CD4-positive, alpha-beta memory T cell (primary cell): ENCODE measurements at regions not wholly inside any gene's neighbourhood (a gene's known extent, or its start where the extent isn't known, plus 50 kb on each side); places are given as distances from the start of the nearest gene placed in this dataset.

Experiments
- CTCF ChIA-PET: fragments of 350-600 bp; sonication (Branson Sonifier 250); formaldehyde crosslinking; loops from one replicate; lab custom pipeline; 2021; ENCODE audit warnings: inconsistent platforms; ENCODE audit not compliant: partially characterized antibody; lab: Charles Lee
- POLR2A ChIA-PET: fragments of 350-600 bp; sonication (Branson Sonifier 250); formaldehyde crosslinking; loops from one replicate; lab custom pipeline; 2021; ENCODE audit not compliant: partially characterized antibody; lab: Charles Lee
- DNase-seq, 5 donors: peaks; one replicate each; pipeline versions ENCODE4 v3.0.0 to v3.0.0-alpha.2; 2020 to 2022; ENCODE audit warnings: mixed read lengths in 1 of 5
- H3K27ac ChIP-seq: one replicate; pipeline ENCODE4 v1.7.0; 2013; ENCODE audit warnings: low read depth, low read length
- H3K27me3 ChIP-seq: 2 replicates; pipeline ENCODE4 v1.7.0; 2013; ENCODE audit warnings: mild to moderate bottlenecking, low read length, moderate library complexity; ENCODE audit not compliant: insufficient read depth
- H3K36me3 ChIP-seq: 2 replicates; pipeline ENCODE4 v1.7.0; 2013; ENCODE audit warnings: mild to moderate bottlenecking, low read length, moderate library complexity; ENCODE audit not compliant: insufficient read depth
- H3K4me1 ChIP-seq: 2 replicates; pipeline ENCODE4 v1.7.0; 2013; ENCODE audit warnings: mild to moderate bottlenecking, low read length, moderate library complexity; ENCODE audit not compliant: insufficient read depth
- H3K4me3 ChIP-seq, 2 donors: one replicate each; pipeline ENCODE4 v1.7.0; 2013; ENCODE audit warnings: low read length in 2 of 2, mild to moderate bottlenecking in 1 of 2
- H3K9me3 ChIP-seq, 2 donors: one replicate each; pipeline ENCODE4 v1.7.0; 2013; ENCODE audit warnings: low read length in 2 of 2, control low read depth in 1 of 2; ENCODE audit not compliant: control insufficient read depth in 1 of 2
- H3K27ac Mint-ChIP-seq, 7 donors: one replicate each; pipeline ENCODE4 v1.8.0; 2020 to 2021; ENCODE audit warnings: mixed read lengths in 7 of 7, mild to moderate bottlenecking in 6 of 7, inconsistent platforms in 3 of 7, moderate library complexity in 3 of 7
- H3K27me3 Mint-ChIP-seq, 2 donors: one replicate each; pipeline ENCODE4 v1.8.0; 2020 to 2021; ENCODE audit warnings: mixed read lengths in 2 of 2
- H3K36me3 Mint-ChIP-seq, 2 donors: one replicate each; pipeline ENCODE4 v1.8.0; 2020 to 2021; ENCODE audit warnings: mixed read lengths in 2 of 2, inconsistent platforms in 1 of 2, mild to moderate bottlenecking in 1 of 2
- H3K4me1 Mint-ChIP-seq, 4 donors: one replicate each; pipeline ENCODE4 v1.8.0; 2020 to 2021; ENCODE audit warnings: mixed read lengths in 4 of 4, mild to moderate bottlenecking in 1 of 4
- H3K4me3 Mint-ChIP-seq, 8 donors: one replicate each; pipeline ENCODE4 v1.8.0; 2020 to 2021; ENCODE audit warnings: mixed read lengths in 8 of 8, mild to moderate bottlenecking in 7 of 8, moderate library complexity in 6 of 8, inconsistent platforms in 3 of 8
- H3K9me3 Mint-ChIP-seq, 8 donors: one replicate each; pipeline ENCODE4 v1.8.0; 2020 to 2021; ENCODE audit warnings: mixed read lengths in 8 of 8, mild to moderate bottlenecking in 5 of 8, inconsistent platforms in 3 of 8, moderate library complexity in 1 of 8
- intact Hi-C: fragments of 100-400 bp; cut with micrococcal nuclease; formaldehyde crosslinking; loops from one replicate; pipeline ENCODE4 v1.15.1; 2023

DNA sequence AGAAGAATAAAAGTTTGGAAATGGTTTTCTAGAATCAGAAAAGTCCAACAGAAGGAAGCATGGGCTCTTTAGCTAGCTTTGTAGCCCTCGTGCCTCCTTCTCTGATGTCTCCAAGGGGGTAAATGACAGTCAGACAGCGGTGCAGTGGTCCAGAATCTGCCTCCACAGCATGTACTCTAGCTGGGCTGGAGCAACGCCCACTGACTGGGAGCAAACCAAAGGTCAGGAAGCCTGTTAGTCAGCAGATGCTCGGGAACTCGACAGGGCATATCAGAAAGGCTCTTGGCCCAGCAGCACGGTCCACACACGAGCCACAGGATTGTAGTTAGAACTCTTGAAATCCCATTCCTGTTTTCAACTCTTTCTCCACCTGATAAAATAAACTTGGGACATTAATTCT, 164.3 kb downstream of the GRIN2B start:
- Mint-ChIP-seq H3K4me1 (no peaks in the 10 kb centered on the region), H3K27me3 (peaks cover 1% of the 10 kb centered on the region in 2 donors), H3K27ac (no peak overlapping the region), H3K36me3 (no peaks in the 10 kb centered on the region), H3K9me3 (peaks cover 0 to 2% (median 0%) of the 10 kb centered on the region in 8 donors), H3K4me3 (no peak overlapping the region)
- no peaks in the 10 kb centered on the region for H3K4me1 ChIP-seq
- CTCF ChIA-PET, result no interaction called here
- H3K4me3 ChIP-seq, result no peak overlapping the region
- H3K27me3 ChIP-seq, result no peaks in the 10 kb centered on the region
- no peak for DNase-seq
- H3K36me3 ChIP-seq, result no peaks in the 10 kb centered on the region
- H3K27ac ChIP-seq, result no peak overlapping the region
- no peaks in the 10 kb centered on the region for H3K9me3 ChIP-seq
- POLR2A ChIA-PET, result no interaction called here
- intact Hi-C loops, result no loop called here

DNA sequence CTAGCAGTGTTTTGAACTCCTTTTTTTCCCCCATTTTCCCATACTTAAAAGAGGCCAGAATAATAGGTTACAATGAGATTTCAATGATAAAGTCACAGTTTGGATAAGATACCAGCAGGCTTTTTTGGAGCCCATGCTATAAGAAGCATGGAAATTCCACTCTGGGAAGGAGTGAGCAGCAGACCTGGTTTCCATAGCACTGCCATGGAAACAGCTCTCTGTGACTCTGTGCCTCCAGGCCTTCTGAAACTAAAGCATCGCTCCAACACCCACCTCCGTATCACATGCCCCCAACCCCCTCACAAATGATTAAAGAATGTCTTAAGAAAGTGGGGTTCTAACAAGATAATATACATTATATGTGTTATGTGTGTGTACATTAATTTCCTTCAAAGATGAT, 165.0 kb downstream of the GRIN2B start:
- ChIA-PET CTCF (no interaction called here), POLR2A (no interaction called here)
- no peak overlapping the region for H3K27ac Mint-ChIP-seq
- H3K27me3 Mint-ChIP-seq, result peaks cover 1% of the 10 kb centered on the region in 2 donors
- intact Hi-C loops, result no loop called here
- no peak overlapping the region for H3K4me3 ChIP-seq
- no peaks in the 10 kb centered on the region for H3K4me1 ChIP-seq
- H3K27me3 ChIP-seq, result no peaks in the 10 kb centered on the region
- H3K4me1 Mint-ChIP-seq, result no peaks in the 10 kb centered on the region
- peaks cover 0 to 2% (median 0%) of the 10 kb centered on the region in 8 donors for H3K9me3 Mint-ChIP-seq
- no peaks in the 10 kb centered on the region for H3K36me3 ChIP-seq
- DNase-seq, result no peak
- H3K9me3 ChIP-seq, result no peaks in the 10 kb centered on the region
- H3K27ac ChIP-seq, result no peak overlapping the region
- no peaks in the 10 kb centered on the region for H3K36me3 Mint-ChIP-seq
- H3K4me3 Mint-ChIP-seq, result no peak overlapping the region

DNA sequence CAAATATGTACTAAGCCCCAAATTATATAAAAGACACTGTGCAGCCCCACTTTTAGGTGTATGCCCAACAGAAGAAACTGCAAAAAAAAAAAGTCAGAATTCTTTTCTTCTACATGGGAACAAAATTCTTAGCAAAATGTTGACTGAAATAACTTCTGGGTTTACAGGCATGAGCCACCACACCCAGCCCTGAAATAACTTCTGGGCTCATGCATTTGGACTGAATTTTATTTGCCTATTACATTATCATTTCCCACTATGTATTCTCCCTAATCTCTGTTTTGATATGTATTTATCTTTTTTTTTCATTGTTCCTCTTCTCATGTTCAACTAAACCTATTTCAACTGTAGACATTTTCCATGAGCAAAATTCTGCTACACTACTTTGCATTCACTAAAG, 169.2 kb downstream of the GRIN2B start:
- no peaks in the 10 kb centered on the region for H3K36me3 Mint-ChIP-seq
- intact Hi-C loops, result no loop called here
- Histone ChIP-seq H3K27ac (no peak overlapping the region), H3K4me3 (no peak overlapping the region), H3K36me3 (no peaks in the 10 kb centered on the region), H3K27me3 (no peaks in the 10 kb centered on the region), H3K9me3 (no peaks in the 10 kb centered on the region), H3K4me1 (no peaks in the 10 kb centered on the region)
- peaks cover 0 to 2% (median 0%) of the 10 kb centered on the region in 8 donors for H3K9me3 Mint-ChIP-seq
- H3K4me1 Mint-ChIP-seq, result no peaks in the 10 kb centered on the region
- H3K4me3 Mint-ChIP-seq, result no peak overlapping the region
- no peak overlapping the region for H3K27ac Mint-ChIP-seq
- H3K27me3 Mint-ChIP-seq, result peaks cover 0 to 3% of the 10 kb centered on the region in 2 donors
- ChIA-PET CTCF (no interaction called here), POLR2A (no interaction called here)
- no peak for DNase-seq

DNA sequence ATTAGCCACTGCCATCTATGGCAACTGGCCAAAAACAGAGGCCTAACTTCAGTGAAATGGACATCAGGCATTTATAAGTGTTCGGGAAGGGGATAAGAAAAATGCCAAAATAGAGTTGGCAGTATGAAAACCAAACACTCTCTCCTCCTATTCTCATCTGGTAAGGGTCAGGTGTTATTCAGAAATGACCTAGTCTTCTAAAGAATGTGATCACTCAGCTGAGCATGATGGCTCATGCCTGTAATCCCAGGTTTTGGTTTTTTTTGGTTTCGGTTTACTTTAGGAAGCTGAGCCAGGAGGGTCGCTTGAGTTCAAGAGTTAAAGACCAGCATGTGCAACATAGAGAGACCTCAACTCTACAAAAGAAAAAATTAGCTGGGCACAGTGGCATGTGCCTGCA, 170.3 kb downstream of the GRIN2B start:
- no peaks in the 10 kb centered on the region for H3K36me3 Mint-ChIP-seq
- H3K9me3 Mint-ChIP-seq, result peaks cover 0 to 2% (median 0%) of the 10 kb centered on the region in 8 donors
- Histone ChIP-seq H3K9me3 (no peaks in the 10 kb centered on the region), H3K4me3 (no peak overlapping the region), H3K27ac (no peak overlapping the region), H3K36me3 (no peaks in the 10 kb centered on the region), H3K4me1 (no peaks in the 10 kb centered on the region), H3K27me3 (no peaks in the 10 kb centered on the region)
- peaks cover 0 to 3% of the 10 kb centered on the region in 2 donors for H3K27me3 Mint-ChIP-seq
- no peak overlapping the region for H3K4me3 Mint-ChIP-seq
- CTCF ChIA-PET, result no interaction called here
- H3K4me1 Mint-ChIP-seq, result no peaks in the 10 kb centered on the region
- POLR2A ChIA-PET, result no interaction called here
- H3K27ac Mint-ChIP-seq, result no peak overlapping the region
- DNase-seq, result no peak
- intact Hi-C loops, result no loop called here

DNA sequence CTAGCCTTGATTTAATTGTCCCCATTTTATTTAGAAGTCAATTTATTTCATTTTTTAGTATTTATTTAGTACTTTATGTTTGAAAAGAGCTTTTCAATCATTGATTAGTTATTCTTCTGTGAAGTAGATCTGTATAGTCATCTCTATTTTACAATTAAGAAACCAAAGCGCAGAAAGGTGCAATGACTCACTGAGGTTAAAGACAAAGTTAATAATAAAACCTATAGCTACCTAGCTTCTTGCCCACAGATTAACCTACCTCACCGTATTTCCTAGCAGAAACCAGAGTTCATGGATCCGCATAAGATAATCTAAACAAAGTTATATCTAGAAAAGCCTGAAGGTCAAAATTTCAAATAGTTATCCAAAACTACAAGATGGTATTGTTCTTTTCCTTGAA, 176.4 kb downstream of the GRIN2B start:
- Mint-ChIP-seq H3K27me3 (peaks cover 0 to 1% of the 10 kb centered on the region in 2 donors), H3K4me1 (no peaks in the 10 kb centered on the region), H3K9me3 (peaks cover 0 to 2% (median 0%) of the 10 kb centered on the region in 8 donors), H3K27ac (no peak overlapping the region), H3K36me3 (no peaks in the 10 kb centered on the region), H3K4me3 (no peak overlapping the region)
- no peak for DNase-seq
- Histone ChIP-seq H3K4me3 (no peak overlapping the region), H3K27ac (no peak overlapping the region), H3K27me3 (no peaks in the 10 kb centered on the region), H3K4me1 (no peaks in the 10 kb centered on the region), H3K36me3 (no peaks in the 10 kb centered on the region), H3K9me3 (no peaks in the 10 kb centered on the region)
- intact Hi-C loops, result no loop called here
- ChIA-PET POLR2A (no interaction called here), CTCF (no interaction called here)

DNA sequence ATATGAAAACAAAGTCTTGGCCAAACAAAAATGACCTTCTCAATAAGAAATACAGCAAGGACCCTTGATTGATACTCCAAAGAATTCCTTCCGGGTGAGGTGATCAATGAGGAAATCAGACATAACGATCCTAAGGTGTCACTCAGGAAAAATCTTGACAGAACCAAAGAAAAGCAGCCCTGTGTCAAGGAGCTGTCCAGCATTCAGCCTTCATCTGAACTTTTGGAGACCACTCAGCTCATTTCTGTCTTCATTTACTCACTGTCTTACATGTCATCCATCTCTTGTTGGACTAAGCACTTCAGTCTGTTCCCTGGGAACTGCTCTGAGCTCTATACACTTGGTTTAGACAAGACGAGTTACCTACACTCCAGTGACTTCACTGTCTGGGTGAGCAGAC, 179.9 kb downstream of the GRIN2B start:
- H3K27ac Mint-ChIP-seq, result no peak overlapping the region
- H3K27me3 Mint-ChIP-seq, result no peaks in the 10 kb centered on the region
- Histone ChIP-seq H3K27me3 (no peaks in the 10 kb centered on the region), H3K4me3 (no peak overlapping the region), H3K9me3 (no peaks in the 10 kb centered on the region), H3K27ac (no peak overlapping the region), H3K4me1 (no peaks in the 10 kb centered on the region), H3K36me3 (no peaks in the 10 kb centered on the region)
- ChIA-PET POLR2A (no interaction called here), CTCF (no interaction called here)
- no peak for DNase-seq
- H3K4me3 Mint-ChIP-seq, result no peak overlapping the region
- intact Hi-C loops, result no loop called here
- no peaks in the 10 kb centered on the region for H3K4me1 Mint-ChIP-seq
- H3K36me3 Mint-ChIP-seq, result no peaks in the 10 kb centered on the region
- peaks cover 0 to 2% (median 0%) of the 10 kb centered on the region in 8 donors for H3K9me3 Mint-ChIP-seq

DNA sequence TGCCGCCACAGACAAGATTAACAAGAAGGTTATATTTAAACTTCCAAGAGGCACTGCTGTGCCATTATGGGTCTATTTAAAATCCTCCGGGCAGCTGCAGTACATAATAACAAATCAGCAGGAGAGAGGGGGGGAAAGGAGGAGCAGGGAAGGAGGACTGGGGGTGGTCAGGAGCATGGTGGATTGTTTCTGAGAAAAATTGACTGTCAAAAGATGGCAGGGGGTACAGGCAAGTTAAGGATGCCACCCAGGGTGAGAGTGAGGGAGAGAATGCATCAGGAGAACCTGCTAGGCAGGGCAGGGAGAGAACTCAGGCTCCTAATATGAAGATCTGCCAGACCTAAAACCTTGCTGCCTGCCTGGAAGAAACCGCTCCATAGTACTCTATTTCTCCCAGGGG, 181.8 kb downstream of the GRIN2B start:
- H3K27me3 ChIP-seq, result no peaks in the 10 kb centered on the region
- Mint-ChIP-seq H3K27me3 (no peaks in the 10 kb centered on the region), H3K4me1 (no peaks in the 10 kb centered on the region), H3K36me3 (no peaks in the 10 kb centered on the region), H3K9me3 (peaks cover 0 to 5% (median 0%) of the 10 kb centered on the region in 8 donors), H3K4me3 (no peak overlapping the region), H3K27ac (no peak overlapping the region)
- DNase-seq, result no peak
- H3K9me3 ChIP-seq, result no peaks in the 10 kb centered on the region
- H3K4me3 ChIP-seq, result no peak overlapping the region
- ChIA-PET CTCF (no interaction called here), POLR2A (no interaction called here)
- intact Hi-C loops, result no loop called here
- no peaks in the 10 kb centered on the region for H3K4me1 ChIP-seq
- H3K27ac ChIP-seq, result no peak overlapping the region
- H3K36me3 ChIP-seq, result no peaks in the 10 kb centered on the region

DNA sequence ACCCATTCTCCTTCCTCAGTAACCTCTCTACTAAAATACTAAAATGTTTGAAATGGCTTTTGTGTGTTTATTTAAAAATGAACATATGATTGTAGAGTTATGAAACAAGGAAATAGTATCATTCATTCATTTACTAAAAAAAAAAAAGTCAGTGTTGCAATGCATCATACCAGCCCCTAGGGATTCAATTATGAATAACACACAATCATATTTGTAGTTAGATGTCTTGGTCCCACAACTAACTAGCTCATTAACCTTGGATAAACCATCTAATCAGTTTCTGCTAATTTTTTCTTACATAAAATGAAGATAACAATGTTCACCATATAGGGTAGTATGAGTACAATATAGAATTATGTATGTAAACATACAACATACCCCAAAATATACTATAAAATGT, 183.2 kb downstream of the GRIN2B start:
- ChIA-PET CTCF (no interaction called here), POLR2A (no interaction called here)
- H3K9me3 Mint-ChIP-seq, result peaks cover 0 to 6% (median 1%) of the 10 kb centered on the region in 8 donors
- H3K4me3 Mint-ChIP-seq, result no peak overlapping the region
- intact Hi-C loops, result no loop called here
- no peak overlapping the region for H3K27ac ChIP-seq
- H3K4me1 Mint-ChIP-seq, result no peaks in the 10 kb centered on the region
- no peaks in the 10 kb centered on the region for H3K36me3 ChIP-seq
- no peak overlapping the region for H3K27ac Mint-ChIP-seq
- no peaks in the 10 kb centered on the region for H3K9me3 ChIP-seq
- H3K4me1 ChIP-seq, result no peaks in the 10 kb centered on the region
- no peak for DNase-seq
- no peaks in the 10 kb centered on the region for H3K36me3 Mint-ChIP-seq
- H3K27me3 Mint-ChIP-seq, result no peaks in the 10 kb centered on the region
- no peak overlapping the region for H3K4me3 ChIP-seq
- H3K27me3 ChIP-seq, result no peaks in the 10 kb centered on the region
